Astrocyte of the spinal cord (primary cell): ENCODE measurements at regions not wholly inside any gene's neighbourhood (a gene's known extent, or its start where the extent isn't known, plus 50 kb on each side); places are given as distances from the start of the nearest gene placed in this dataset.
A peak's percentile ranks its signal among the peaks of the same experiment; 100 is the strongest.

Experiments
- DNase-seq: peaks from one replicate; pipeline ENCODE4 v3.0.0; 2011; ENCODE audit warnings: low read depth, low spot score
- H3K4me3 ChIP-seq: 2 replicates; pipeline ENCODE4 v1.5.1; 2011; ENCODE audit warnings: low read depth, mild to moderate bottlenecking, low read length, moderate library complexity
- CTCF ChIP-seq: IDR thresholded peaks from 2 replicates; pipeline ENCODE4 v1.5.1; 2012; ENCODE audit warnings: low read depth, mild to moderate bottlenecking, low read length, inconsistent platforms
- in situ Hi-C: cut with HindIII; loops from 2 replicates; pipeline ENCODE4 v1.10.0; 2017; ENCODE audit warnings: low sequenced_read_pairs

DNA sequence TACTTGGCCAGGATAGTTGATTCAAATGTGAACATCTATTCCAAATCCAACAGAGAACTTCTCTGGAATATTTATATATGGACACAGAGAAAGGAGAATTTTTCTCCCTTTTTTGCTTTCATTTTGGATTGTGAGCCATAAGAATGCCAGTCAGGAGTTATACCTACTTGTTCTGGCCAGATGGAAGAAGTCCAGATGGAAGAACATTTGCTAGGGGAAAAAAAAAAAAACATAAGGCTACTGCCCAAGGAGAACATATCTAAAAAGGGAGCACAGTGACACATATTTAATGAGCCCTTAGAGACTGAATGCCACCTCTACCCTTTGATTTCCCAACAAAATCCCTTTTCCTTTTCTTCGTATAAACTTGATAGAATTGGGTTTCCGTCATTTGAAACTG, 61.7 kb upstream of the PPP2R2B start:
- in situ Hi-C loops: no loop called here

DNA sequence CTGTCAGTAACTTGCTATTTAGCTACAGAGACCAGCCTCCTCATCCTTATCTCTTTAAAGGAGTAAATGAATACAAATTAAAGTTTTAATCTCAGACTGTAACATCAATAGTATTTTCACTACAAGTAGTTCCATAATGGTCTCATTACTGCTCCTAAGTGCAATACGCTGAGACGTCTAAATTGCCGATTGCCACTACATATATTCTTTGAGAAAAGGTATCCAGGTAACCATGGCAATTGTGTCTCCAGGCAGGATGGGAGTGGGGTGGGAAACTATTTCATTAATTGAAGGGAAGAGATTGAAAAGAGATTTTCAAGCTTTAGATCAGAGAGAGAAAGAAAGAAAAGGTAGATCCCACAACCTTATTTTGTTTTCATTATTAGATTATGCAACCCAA, 65.5 kb upstream of the PPP2R2B start:
- DNase-seq: no peak
- H3K4me3 ChIP-seq: no peak overlapping the region
- in situ Hi-C loops: no loop called here
- no peak for TF ChIP-seq CTCF

More for the DNA sequence above, 61.7 kb upstream of the PPP2R2B start:
- no peak for DNase-seq
- no peak for TF ChIP-seq CTCF
- H3K4me3 ChIP-seq: no peak overlapping the region

GRCh38 chr5:146944764-146945616, 66.4 kb upstream of the PPP2R2B start:
- DNase-seq: no peak

DNA sequence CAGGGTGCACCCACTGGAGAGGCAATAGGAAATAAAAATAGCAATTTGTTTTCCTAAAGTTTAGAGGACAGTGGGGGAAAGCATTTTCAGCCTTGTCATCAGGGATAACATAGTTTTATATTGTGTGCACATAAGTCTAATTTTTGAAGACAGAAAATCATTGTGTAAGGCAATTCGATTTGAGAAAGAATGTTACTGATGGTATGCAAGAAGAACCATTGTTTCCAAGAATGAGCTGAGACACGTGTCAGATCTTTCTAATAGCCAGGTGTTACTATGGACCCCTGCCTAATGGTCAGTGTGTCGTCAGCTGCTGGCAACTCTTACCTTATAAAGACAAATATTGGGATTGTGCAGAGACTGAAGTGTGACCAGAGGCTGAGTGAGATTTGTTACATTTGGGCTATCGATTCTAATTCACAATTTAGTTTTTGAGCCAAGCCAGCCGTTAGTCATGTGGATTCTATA, 67.1 kb upstream of the PPP2R2B start:
- in situ Hi-C loops: no loop called here
- no peak for DNase-seq
- no peak overlapping the region for H3K4me3 ChIP-seq
- no peak for TF ChIP-seq CTCF

More at GRCh38 chr5:146944764-146945616, 66.4 kb upstream of the PPP2R2B start:
- TF ChIP-seq CTCF: no peak
- no peak overlapping the region for H3K4me3 ChIP-seq
- in situ Hi-C loops: no loop called here

DNA sequence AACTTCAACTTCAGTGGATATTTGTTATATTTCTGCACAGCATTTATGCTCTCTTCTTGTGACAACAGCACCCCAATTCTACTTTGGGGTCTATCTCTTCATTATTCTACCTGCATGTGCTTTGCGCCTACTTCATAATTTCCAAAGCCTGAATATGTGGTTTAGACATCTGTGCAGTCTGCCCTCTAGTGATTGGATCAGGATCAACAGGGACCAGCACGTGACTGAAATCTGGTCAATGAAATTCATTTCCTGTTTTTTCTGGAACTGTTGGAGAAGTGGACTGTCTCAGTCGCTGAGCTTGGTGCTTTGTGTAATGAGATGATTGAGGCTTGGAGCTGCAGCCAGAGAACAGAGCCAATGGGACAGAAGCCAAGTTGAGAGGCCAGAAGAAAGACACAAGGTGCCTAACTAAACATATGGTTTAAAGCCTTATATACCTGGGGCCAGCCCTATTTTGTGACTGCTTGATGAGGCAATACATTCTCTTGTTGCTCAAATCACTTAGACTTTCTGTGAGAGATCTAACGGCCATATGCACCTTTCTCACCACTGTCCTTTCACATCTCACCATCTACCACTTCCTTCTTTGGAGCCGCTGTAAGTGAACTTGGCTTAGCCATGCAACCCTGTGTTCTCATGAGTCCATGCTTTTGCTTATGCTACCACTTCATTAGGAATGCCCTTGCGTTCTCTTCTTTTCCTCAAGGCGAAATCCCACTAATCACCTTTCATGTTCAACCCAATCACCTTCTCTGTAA, 68.8 kb upstream of the PPP2R2B start:
- in situ Hi-C loops: no loop called here
- TF ChIP-seq CTCF: peak; percentile 44
- H3K4me3 ChIP-seq: no peak overlapping the region
- no peak for DNase-seq

DNA sequence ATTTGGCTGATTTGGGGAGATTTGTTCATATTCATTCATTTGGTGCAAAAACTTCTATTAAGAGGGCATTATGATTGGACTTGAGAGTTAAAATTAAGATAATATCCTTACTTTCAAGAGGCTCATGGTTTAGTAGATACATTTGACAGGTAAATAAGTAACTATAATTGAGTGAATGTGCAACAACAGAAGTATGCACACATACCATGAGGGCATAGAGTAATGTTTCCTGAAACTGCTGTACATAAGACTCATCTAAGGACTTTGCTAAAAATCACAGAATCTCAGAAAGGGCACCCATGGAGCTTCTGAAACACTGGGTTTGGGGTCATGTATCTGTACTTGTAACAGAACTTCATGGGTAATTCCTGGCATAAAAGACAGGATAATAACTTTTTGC, 70.1 kb upstream of the PPP2R2B start:
- H3K4me3 ChIP-seq: no peak overlapping the region
- DNase-seq: no peak
- in situ Hi-C loops: no loop called here
- TF ChIP-seq CTCF: no peak
